ENCODE measurements at regions not wholly inside any gene's neighbourhood (a gene's known extent, or its start where the extent isn't known, plus 50 kb on each side); places are given as distances from the start of the nearest gene placed in this dataset.

DNA sequence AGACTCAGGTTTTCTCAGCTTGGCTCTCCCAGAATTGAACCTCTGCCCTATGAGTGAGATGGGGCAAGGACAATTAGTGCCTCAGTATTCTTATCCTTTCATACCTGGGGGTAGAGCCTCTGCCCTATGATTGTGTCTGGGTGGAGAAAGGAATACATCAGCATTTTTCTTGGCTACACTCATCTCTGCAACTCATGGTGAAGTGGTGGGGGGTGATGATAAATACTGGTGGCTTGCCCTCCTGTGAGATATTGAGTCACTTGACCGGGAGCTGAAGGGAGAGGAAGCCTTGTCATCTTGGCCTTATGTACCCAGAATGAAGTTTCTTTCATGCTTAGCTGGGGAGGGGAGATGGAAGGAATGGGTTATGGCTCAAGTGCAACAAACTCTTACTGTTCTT lies 71.3 kb upstream of the ENOX2 start:
- no peak for DNase-seq

DNA sequence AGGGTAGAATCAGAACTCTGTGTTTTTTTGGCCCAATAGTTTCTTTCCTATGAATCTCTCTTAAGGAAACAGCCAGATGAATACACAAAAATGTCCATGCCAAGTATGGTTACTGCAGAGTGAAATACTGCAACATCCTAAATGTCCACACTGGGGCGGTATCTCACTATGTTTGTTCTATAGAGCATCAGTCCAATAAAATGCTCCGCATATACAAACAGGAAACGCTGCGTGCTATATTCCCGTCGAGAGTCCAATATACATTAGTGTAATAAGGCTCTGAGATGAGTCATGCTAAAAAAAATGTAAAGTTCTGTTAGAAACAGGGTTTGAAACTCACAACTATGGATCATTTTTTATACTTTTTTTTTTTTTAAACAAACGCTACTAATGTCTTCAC lies 72.9 kb upstream of the ENOX2 start:
- DNase-seq, result peak; percentile 70

DNA sequence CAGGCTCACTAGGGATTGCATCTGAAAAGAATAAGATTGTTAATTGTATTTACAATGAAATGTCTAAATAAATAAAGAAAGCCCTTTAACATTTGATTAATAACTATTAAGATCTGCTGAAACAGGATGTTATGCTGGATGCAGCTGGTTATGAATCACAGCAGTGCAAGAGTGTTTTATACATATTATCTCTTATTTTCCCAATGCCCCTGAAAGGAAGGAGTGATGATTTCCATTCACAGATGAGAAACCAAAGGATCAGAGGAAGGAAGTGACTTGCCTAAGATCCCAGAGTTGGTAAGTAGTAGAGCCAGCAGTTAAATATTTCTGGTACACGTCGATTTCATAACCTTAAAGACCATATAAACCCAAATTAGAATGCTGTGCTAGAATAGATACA lies 76.3 kb upstream of the ARHGAP36 start:
- DNase-seq, result no peak

DNA sequence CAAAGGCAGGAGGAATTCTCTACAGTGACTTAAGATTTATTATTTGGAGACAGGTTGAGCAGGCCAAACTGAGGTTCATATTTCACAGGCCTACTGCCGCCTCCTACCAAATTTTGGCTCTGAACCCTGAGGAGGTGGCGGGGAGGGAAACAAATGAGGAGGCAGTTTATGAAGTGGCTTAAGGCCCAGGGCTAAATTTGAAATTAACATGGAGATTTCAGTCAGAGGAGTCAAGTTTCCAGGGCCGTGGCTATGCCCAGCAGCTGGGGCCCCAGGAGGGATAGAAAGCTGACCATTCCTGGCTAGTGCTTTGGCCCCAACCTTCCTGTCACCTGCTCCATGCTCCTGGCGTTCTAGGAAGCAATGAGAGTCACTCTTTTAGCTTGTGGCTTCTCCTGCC lies 73.4 kb upstream of the ARHGAP36 start:
- DNase-seq, result no peak

DNA sequence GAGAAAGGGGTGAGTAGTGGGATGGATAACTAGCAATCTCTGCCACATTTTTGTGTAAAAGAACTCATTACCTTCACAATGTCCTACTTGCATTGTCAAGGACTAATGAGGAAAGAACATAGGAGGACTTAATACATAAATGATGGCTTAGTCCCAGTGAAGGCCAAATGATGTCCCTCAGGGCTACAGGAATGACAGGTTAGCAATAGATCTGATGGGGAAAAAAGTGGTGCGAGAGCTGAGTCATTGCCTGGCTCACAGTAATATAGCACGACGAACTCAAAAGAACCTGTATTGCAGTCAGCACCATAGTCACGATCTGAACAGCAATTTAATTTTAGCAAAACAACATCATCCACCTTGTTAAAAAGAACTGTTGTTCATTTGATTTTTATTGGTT lies 70.9 kb upstream of the ARHGAP36 start:
- DNase-seq, result no peak

DNA sequence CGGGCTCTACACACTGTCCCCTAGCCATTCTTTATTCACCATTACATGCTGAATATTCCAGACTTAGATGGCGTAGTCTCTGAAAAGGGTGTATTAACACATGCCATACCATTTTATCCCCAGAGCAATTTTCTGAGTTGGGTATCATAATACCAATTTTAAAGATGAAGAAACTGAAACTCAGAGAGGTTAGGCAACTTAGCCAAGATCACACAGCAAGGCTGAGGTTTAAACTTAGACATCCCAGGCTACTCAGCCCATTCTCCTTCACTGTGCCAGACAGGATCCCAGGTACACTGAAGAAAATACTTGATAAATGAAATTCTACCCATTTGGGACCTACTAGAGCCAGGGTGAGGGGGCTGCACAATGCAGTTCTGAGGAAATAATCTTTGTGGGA lies 67.4 kb upstream of the ARHGAP36 start:
- DNase-seq, result no peak

DNA sequence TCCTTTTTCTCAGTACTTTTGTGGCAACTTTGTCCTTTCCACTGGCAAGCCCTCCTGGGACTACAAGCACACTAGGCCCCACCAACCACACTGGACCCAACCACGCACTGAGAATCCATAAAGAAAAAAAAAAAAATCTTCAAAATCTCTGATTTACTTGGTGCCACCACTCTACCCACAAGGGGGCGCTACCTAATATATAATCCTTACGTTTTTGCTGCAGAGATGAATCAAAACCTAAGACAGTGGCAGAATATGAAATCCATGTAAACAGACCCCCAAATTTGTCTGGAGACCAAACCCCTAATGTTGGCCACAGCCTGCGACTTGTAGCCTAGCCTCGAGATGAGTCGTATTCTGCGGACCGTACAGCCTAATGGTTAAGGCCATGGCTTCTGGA lies 63.5 kb upstream of the ARHGAP36 start:
- DNase-seq, result peak; percentile 28

DNA sequence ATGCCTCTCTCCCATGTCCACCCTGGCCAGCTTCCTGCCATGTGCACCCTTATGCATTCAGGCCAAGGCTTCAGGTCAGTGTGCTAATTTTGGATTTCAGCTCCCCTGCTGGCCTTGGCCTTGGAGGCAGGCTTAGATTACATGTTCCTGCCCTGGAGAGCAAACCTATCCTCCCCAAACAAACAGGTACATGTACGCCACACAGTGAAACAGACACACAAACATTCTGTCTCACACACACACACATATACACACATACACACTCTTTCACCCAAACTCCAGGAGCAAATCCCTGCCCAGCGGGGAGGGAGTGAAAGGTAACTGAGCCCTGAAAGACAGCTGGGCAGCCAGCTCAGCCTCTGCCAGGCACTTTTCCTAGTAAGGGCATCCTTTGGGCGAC lies 62.7 kb upstream of the ARHGAP36 start:
- DNase-seq, result no peak

DNA sequence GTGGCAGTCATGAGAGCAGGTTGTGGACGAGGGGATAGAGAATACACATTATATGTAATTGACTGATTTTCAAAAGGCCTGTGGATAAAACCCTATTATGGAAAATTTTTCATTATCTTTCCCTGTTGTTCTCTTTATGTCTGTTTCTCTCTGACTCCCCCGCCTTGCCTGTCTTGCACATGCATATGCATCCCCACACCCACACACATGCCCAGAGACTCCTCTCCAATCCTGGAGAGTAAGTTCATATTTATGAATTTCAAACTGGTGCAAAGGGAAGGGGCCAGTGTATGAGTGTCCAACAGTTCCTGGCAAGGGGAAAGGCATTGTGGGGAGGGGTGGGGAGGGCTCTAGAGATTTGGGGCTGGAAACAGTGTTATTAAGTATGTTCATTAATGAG lies 60.8 kb upstream of the ARHGAP36 start:
- DNase-seq, result no peak

DNA sequence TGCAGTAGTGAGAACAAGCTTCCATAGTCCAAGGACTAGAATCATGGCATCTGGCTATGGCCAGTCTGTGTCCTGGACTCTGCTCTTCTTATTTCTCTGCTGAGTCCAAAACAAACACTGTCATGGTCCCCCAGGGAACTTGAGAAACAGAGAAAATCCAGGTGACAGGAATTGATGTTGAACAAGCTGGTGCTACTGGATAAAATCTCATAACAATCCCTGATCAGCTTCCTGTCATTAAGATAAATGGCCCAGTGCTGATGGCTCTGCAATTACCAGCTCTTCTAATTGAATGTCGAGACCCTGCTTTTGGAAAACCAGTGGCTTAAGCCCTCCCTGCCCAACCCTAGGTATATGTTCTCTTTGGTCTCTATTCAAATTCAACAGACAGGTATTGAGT lies 58.8 kb upstream of the ARHGAP36 start:
- no peak for DNase-seq

Data from NCI-H1694 (cell line).